ENCODE measurements at regions not wholly inside any gene's neighbourhood (a gene's known extent, or its start where the extent isn't known, plus 50 kb on each side); places are given as distances from the start of the nearest gene placed in this dataset.

GRCh38 chrX:13194291-13195103 lies 125.4 kb downstream of the ATXN3L start:
- Histone ChIP-seq H3K9me3 (ENCODE audit: control insufficient read depth, insufficient read depth, low read depth, low read length) (no peaks in the 10 kb centered on the region), H3K36me3 (ENCODE audit: control insufficient read depth in 2 of 2, insufficient read depth in 1 of 2, low read length in 2 of 2) (no peaks in the 10 kb centered on the region), H3K4me3 (ENCODE audit: low read depth, low read length) (no peak overlapping the region), H3K4me1 (ENCODE audit: control insufficient read depth, insufficient read depth, low read length) (peaks cover 32% of the 10 kb centered on the region), H3K27ac (ENCODE audit: extremely low read depth, low read depth, low read length) (peak overlapping the region; percentile 26)
- ChIA-PET CTCF (interaction anchor here (0.6 to 2.3 kb wide), 8 partner anchors 18 to 248 kb away, joined by 3 to 15 read pairs (median 4); no protein-coding TSS in a partner anchor), POLR2A (interaction anchor here (0.6 to 1.0 kb wide), 2 partner anchors 12 to 109 kb away, joined by 3 read pairs; no protein-coding TSS in a partner anchor)
- TF ChIP-seq PRDM6 (tag by site-specific recombination; IDR thresholded peaks at IDR 0.05) = peak; percentile 56
- TF ChIP-seq MEIS1 (CRISPR knock-in tag; IDR thresholded peaks at IDR 0.05; ENCODE audit: borderline replicate concordance) = peak; percentile 85; the same call in 1 of the 2 replicates
- TF ChIP-seq FEZF1 (tag by site-specific recombination; IDR thresholded peaks at IDR 0.05) = peak; percentile 25
- TF ChIP-seq ZNF223 (tag by site-specific recombination; IDR thresholded peaks at IDR 0.05) = no peak
- no peak for TF ChIP-seq SETDB1 (IDR thresholded peaks at IDR 0.05; ENCODE audit: insufficient read length, low read length)

- no peak overlapping the region for H3K27ac ChIP-seq (ENCODE audit: extremely low read depth, low read depth, low read length)
- H3K4me3 ChIP-seq (ENCODE audit: low read depth, low read length) = no peak overlapping the region
- H3K9me3 ChIP-seq (ENCODE audit: control insufficient read depth, insufficient read depth, low read depth, low read length) = no peaks in the 10 kb centered on the region
- ChIA-PET POLR2A (interaction anchor here (1.2 kb wide), 1 partner anchor 244 kb away, joined by 6 read pairs; no protein-coding TSS in a partner anchor), CTCF (interaction anchor here (0.5 to 1.4 kb wide), 4 partner anchors 27 to 244 kb away, joined by 3 to 8 read pairs (median 3); no protein-coding TSS in a partner anchor)
- H3K4me1 ChIP-seq (ENCODE audit: control insufficient read depth, insufficient read depth, low read length) = peaks cover 25% of the 10 kb centered on the region
- TF ChIP-seq ZNF449 (tag by site-specific recombination; IDR thresholded peaks at IDR 0.05) (no peak), ZNF843 (tag by site-specific recombination; IDR thresholded peaks at IDR 0.05) (no peak), ZNF768 (tag by site-specific recombination; IDR thresholded peaks at IDR 0.05) (no peak), ZNF600 (tag by site-specific recombination; IDR thresholded peaks at IDR 0.05) (no peak), ZNF138 (tag by site-specific recombination; IDR thresholded peaks at IDR 0.05; ENCODE audit: borderline replicate concordance) (no peak), ZNF335 (tag by site-specific recombination; conservative IDR thresholded peaks at IDR 0.05) (no peak), ZNF311 (tag by site-specific recombination; IDR thresholded peaks at IDR 0.05; ENCODE audit: borderline replicate concordance) (no peak), ZNF677 (tag by site-specific recombination; IDR thresholded peaks at IDR 0.05) (no peak), ZNF155 (tag by site-specific recombination; IDR thresholded peaks at IDR 0.05) (no peak), ZNF148 (tag by site-specific recombination; IDR thresholded peaks at IDR 0.05; ENCODE audit: borderline replicate concordance) (no peak), ZSCAN5A (tag by site-specific recombination; IDR thresholded peaks at IDR 0.05) (no peak), ZNF558 (tag by site-specific recombination; IDR thresholded peaks at IDR 0.05) (no peak), ZNF221 (tag by site-specific recombination; IDR thresholded peaks at IDR 0.05; ENCODE audit: borderline replicate concordance) (no peak), FEZF1 (tag by site-specific recombination; IDR thresholded peaks at IDR 0.05) (no peak)
- no peaks in the 10 kb centered on the region for H3K36me3 ChIP-seq (ENCODE audit: control insufficient read depth in 2 of 2, insufficient read depth in 1 of 2, low read length in 2 of 2)
Measured at GRCh38 chrX:13190051-13190450, 129.8 kb downstream of the ATXN3L start.
